Left lung (tissue), 4 donors: ENCODE measurements at regions not wholly inside any gene's neighbourhood (a gene's known extent, or its start where the extent isn't known, plus 50 kb on each side); places are given as distances from the start of the nearest gene placed in this dataset.

Experiments
- ATAC-seq: fragments of 200-7000 bp; cut with Tn5 transposase; one replicate; pipeline ENCODE4 v1.9.1; 2020; ENCODE audit warnings: moderate library complexity
- DNase-seq, 4 donors: peaks; one replicate each; pipeline ENCODE4 v3.0.0-alpha.2; 2013 to 2020
- H3K27ac ChIP-seq, 2 donors: fragments of 200-600 bp; sonication (generic) in 1 of 2; one replicate each; pipeline versions ENCODE4 v1.5.0 to v1.8.0; 2020 to 2021
- H3K27me3 ChIP-seq, 2 donors: fragments of 200-600 bp; sonication (generic) in 1 of 2; one replicate each; pipeline versions ENCODE4 v1.5.0 to v1.8.0; 2020 to 2021
- H3K36me3 ChIP-seq, 2 donors: fragments of 200-600 bp; sonication (generic) in 1 of 2; one replicate each; pipeline versions ENCODE4 v1.5.0 to v1.8.0; 2020 to 2021
- H3K4me1 ChIP-seq, 2 donors: fragments of 200-600 bp; one replicate each; pipeline ENCODE4 v1.8.0; 2021
- H3K4me3 ChIP-seq, 2 donors: fragments of 200-600 bp; sonication (generic) in 1 of 2; one replicate each; pipeline versions ENCODE4 v1.5.0 to v1.8.0; 2020 to 2021; ENCODE audit warnings: mild to moderate bottlenecking in 1 of 2
- H3K9me3 ChIP-seq, 2 donors: fragments of 200-600 bp; sonication (generic) in 1 of 2; one replicate each; pipeline versions ENCODE4 v1.5.0 to v1.8.0; 2020 to 2021
- CTCF ChIP-seq, 2 donors: fragments of 200-600 bp; sonication (generic) in 1 of 2; IDR thresholded peaks; one replicate each; pipeline versions ENCODE4 v1.5.0 to v1.8.0; 2021; ENCODE audit warnings: antibody characterized with exemption in 2 of 2
- intact Hi-C, 2 donors: fragments of 100-400 bp; cut with DNase I; formaldehyde crosslinking; loops; one replicate each; pipeline versions ENCODE4 v1.11.2 to v1.14.2; 2022
- donor health status: DM: no; HTN: yes; CAD: no.
- donor health status: DM: no; HTN: no; CAD: no.

GRCh38 chr14:98682726-98683125 lies 589.3 kb downstream of the BCL11B start:
- no peaks in the 10 kb centered on the region for H3K4me1 ChIP-seq
- no peaks in the 10 kb centered on the region for H3K27me3 ChIP-seq
- intact Hi-C loops: no loop called here
- no peaks in the 10 kb centered on the region for H3K36me3 ChIP-seq
- H3K9me3 ChIP-seq: peaks cover 0 to 5% of the 10 kb centered on the region in 2 donors
- peak in 1 of 4 donors; percentile 8 for DNase-seq
- no peak for ATAC-seq
- no peak overlapping the region for H3K27ac ChIP-seq
- no peak for TF ChIP-seq CTCF (IDR thresholded peaks at IDR 0.05)
- no peak overlapping the region for H3K4me3 ChIP-seq

- Histone ChIP-seq H3K36me3 (no peaks in the 10 kb centered on the region), H3K4me1 (no peaks in the 10 kb centered on the region), H3K27me3 (no peaks in the 10 kb centered on the region), H3K9me3 (no peaks in the 10 kb centered on the region), H3K4me3 (no peak overlapping the region), H3K27ac (no peak overlapping the region)
- intact Hi-C loops: no loop called here
- no peak for TF ChIP-seq CTCF (IDR thresholded peaks at IDR 0.05)
- DNase-seq (no peak), ATAC-seq (no peak)
Observed at GRCh38 chr14:98684468-98684867, 587.5 kb downstream of the BCL11B start.

- H3K4me1 ChIP-seq: no peaks in the 10 kb centered on the region
- no peak for TF ChIP-seq CTCF (IDR thresholded peaks at IDR 0.05)
- no peaks in the 10 kb centered on the region for H3K36me3 ChIP-seq
- intact Hi-C loops: no loop called here
- no peaks in the 10 kb centered on the region for H3K9me3 ChIP-seq
- H3K27ac ChIP-seq: no peak overlapping the region
- no peak overlapping the region for H3K4me3 ChIP-seq
- no peaks in the 10 kb centered on the region for H3K27me3 ChIP-seq
- ATAC-seq (no peak), DNase-seq (peak in 1 of 4 donors; percentile 13)
Observed at GRCh38 chr14:98685725-98686124, 586.3 kb downstream of the BCL11B start.

GRCh38 chr14:98688446-98688845 lies 583.6 kb downstream of the BCL11B start:
- no peaks in the 10 kb centered on the region for H3K36me3 ChIP-seq
- intact Hi-C loops: no loop called here
- no peaks in the 10 kb centered on the region for H3K4me1 ChIP-seq
- H3K27ac ChIP-seq: no peak overlapping the region
- ATAC-seq (no peak), DNase-seq (no peak)
- H3K9me3 ChIP-seq: no peaks in the 10 kb centered on the region
- no peaks in the 10 kb centered on the region for H3K27me3 ChIP-seq
- H3K4me3 ChIP-seq: no peak overlapping the region
- no peak for TF ChIP-seq CTCF (IDR thresholded peaks at IDR 0.05)

- DNase-seq: no peak
- H3K27me3 ChIP-seq: no peaks in the 10 kb centered on the region
- H3K9me3 ChIP-seq: no peaks in the 10 kb centered on the region
- intact Hi-C loops: no loop called here
- H3K4me3 ChIP-seq: no peak overlapping the region
- ATAC-seq: no peak
- no peaks in the 10 kb centered on the region for H3K4me1 ChIP-seq
- no peak for TF ChIP-seq CTCF (IDR thresholded peaks at IDR 0.05)
- H3K36me3 ChIP-seq: no peaks in the 10 kb centered on the region
- no peak overlapping the region for H3K27ac ChIP-seq
Observed at GRCh38 chr14:98689951-98690350, 582.0 kb downstream of the BCL11B start.
